22Rv1 (cell line): ENCODE measurements at regions not wholly inside any gene's neighbourhood (a gene's known extent, or its start where the extent isn't known, plus 50 kb on each side); places are given as distances from the start of the nearest gene placed in this dataset.

Source experiments
- CTCF ChIP-seq: fragments of 450-650 bp; IDR thresholded peaks from 2 replicates; pipeline ENCODE4 v1.5.1; 2017; ENCODE audit warnings: mild to moderate bottlenecking
- ZFX ChIP-seq: fragments of 450-650 bp; IDR thresholded peaks from 2 replicates; pipeline ENCODE4 v1.6.1; 2017; ENCODE audit warnings: antibody characterized with exemption, borderline replicate concordance

- TF ChIP-seq CTCF (no peak), ZFX (no peak)
Measured at GRCh38 chr15:94099574-94099960, 131.8 kb upstream of the MCTP2 start.
